Fibroblast of lung (primary cell): ENCODE measurements at regions not wholly inside any gene's neighbourhood (a gene's known extent, or its start where the extent isn't known, plus 50 kb on each side); places are given as distances from the start of the nearest gene placed in this dataset.

Experiments used
- DNase-seq, 2 donors: peaks; one replicate each; pipeline versions ENCODE4 v3.0.0 to v3.0.0-alpha.2; 2010; ENCODE audit warnings: low read depth in 2 of 2
- H2AFZ ChIP-seq: 2 replicates; pipeline ENCODE4 v1.5.1; 2012; ENCODE audit warnings: low read length, control low read depth, inconsistent platforms
- H3K27ac ChIP-seq: 2 replicates; pipeline ENCODE4 v1.5.1; 2011; ENCODE audit warnings: low read length, control low read depth; ENCODE audit not compliant: insufficient read depth
- H3K27me3 ChIP-seq: 2 replicates; pipeline ENCODE4 v1.5.1; 2011; ENCODE audit warnings: mild to moderate bottlenecking, low read length; ENCODE audit not compliant: control insufficient read depth, insufficient read depth
- H3K36me3 ChIP-seq: 2 replicates; pipeline ENCODE4 v1.5.1; 2011; ENCODE audit warnings: low read length; ENCODE audit not compliant: control insufficient read depth, insufficient read depth
- H3K4me1 ChIP-seq: 2 replicates; pipeline ENCODE4 v1.5.1; 2011; ENCODE audit warnings: low read length; ENCODE audit not compliant: control insufficient read depth, insufficient read depth; ENCODE audit errors: extremely low read depth
- H3K4me2 ChIP-seq: 2 replicates; pipeline ENCODE4 v1.5.1; 2011; ENCODE audit warnings: low read length, control low read depth; ENCODE audit not compliant: insufficient read depth; ENCODE audit errors: extremely low read depth
- H3K4me3 ChIP-seq, 4 experiments: fragments of 200-600 bp in 1 of 4; sonication (generic) in 1 of 4; replicated peaks in 1 of 4; 2 replicates each; pipeline ENCODE4 v1.5.1; 2011 to 2016; ENCODE audit warnings: low read length in 4 of 4, low read depth in 3 of 4, mild to moderate bottlenecking in 3 of 4, control low read depth in 2 of 4, inconsistent platforms in 1 of 4, mixed read lengths in 1 of 4; ENCODE audit not compliant: insufficient read depth in 1 of 4; ENCODE audit errors: control extremely low read depth in 1 of 4
- H3K79me2 ChIP-seq: 2 replicates; pipeline ENCODE4 v1.5.1; 2012; ENCODE audit warnings: mild to moderate bottlenecking, low read length, inconsistent platforms; ENCODE audit not compliant: control insufficient read depth, insufficient read depth
- H3K9ac ChIP-seq: 2 replicates; pipeline ENCODE4 v1.5.1; 2011; ENCODE audit warnings: mild to moderate bottlenecking, low read length, control low read depth; ENCODE audit not compliant: insufficient read depth
- H3K9me3 ChIP-seq: 2 replicates; pipeline ENCODE4 v1.5.1; 2012; ENCODE audit warnings: low read depth, low read length; ENCODE audit not compliant: control insufficient read depth, insufficient read depth
- H4K20me1 ChIP-seq: 2 replicates; pipeline ENCODE4 v1.5.1; 2011; ENCODE audit warnings: low read length; ENCODE audit not compliant: control insufficient read depth, insufficient read depth; ENCODE audit errors: extremely low read depth
- EZH2 ChIP-seq: IDR thresholded peaks from 2 replicates; pipeline ENCODE4 v1.5.1; 2012; ENCODE audit warnings: low read length, control low read depth, mild to moderate bottlenecking; ENCODE audit errors: missing control alignments
- TF ChIP-seq, protein P1 (sequence below), 2 donors: IDR thresholded peaks in 1 of 2; conservative IDR thresholded peaks in 1 of 2; 1 replicate in 1 of 2; 2 replicates in 1 of 2; pipeline ENCODE4 v1.5.1; 2011 to 2012; ENCODE audit warnings: low read length in 2 of 2, control low read depth in 1 of 2, inconsistent platforms in 1 of 2, low read depth in 1 of 2, mild to moderate bottlenecking in 1 of 2

DNA sequence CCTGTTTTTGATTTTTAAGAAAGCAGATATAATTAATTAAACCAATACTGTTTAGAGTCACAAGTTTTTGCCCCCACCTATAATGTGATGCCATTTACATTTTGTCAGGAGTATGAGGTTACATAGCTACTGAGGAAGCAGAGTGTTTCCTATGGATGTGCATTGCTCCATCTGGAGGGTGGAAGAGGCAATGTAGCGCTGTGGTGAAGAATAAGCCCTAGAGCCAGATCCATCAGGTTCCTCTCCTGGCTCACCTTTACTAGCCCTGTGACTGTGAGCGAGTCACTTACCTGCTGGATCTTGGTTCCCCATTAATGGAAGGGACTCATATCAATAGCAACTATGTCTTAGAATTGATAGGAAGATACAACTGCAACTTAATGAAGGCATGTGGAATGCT is 216.0 kb downstream of the GPAM start:
- no peak overlapping the region for H3K4me2 ChIP-seq
- no peak overlapping the region for H3K9ac ChIP-seq
- H3K27me3 ChIP-seq: no peaks in the 10 kb centered on the region
- H4K20me1 ChIP-seq: no peaks in the 10 kb centered on the region
- no peaks in the 10 kb centered on the region for H3K79me2 ChIP-seq
- no peak overlapping the region for H2AFZ ChIP-seq
- no peak overlapping the region for H3K27ac ChIP-seq
- H3K36me3 ChIP-seq: no peaks in the 10 kb centered on the region
- no peak overlapping the region for H3K4me3 ChIP-seq
- no peaks in the 10 kb centered on the region for H3K4me1 ChIP-seq
- no peak for DNase-seq
- no peaks in the 10 kb centered on the region for H3K9me3 ChIP-seq
- no peak for TF ChIP-seq EZH2
- TF ChIP-seq, protein P1, sequence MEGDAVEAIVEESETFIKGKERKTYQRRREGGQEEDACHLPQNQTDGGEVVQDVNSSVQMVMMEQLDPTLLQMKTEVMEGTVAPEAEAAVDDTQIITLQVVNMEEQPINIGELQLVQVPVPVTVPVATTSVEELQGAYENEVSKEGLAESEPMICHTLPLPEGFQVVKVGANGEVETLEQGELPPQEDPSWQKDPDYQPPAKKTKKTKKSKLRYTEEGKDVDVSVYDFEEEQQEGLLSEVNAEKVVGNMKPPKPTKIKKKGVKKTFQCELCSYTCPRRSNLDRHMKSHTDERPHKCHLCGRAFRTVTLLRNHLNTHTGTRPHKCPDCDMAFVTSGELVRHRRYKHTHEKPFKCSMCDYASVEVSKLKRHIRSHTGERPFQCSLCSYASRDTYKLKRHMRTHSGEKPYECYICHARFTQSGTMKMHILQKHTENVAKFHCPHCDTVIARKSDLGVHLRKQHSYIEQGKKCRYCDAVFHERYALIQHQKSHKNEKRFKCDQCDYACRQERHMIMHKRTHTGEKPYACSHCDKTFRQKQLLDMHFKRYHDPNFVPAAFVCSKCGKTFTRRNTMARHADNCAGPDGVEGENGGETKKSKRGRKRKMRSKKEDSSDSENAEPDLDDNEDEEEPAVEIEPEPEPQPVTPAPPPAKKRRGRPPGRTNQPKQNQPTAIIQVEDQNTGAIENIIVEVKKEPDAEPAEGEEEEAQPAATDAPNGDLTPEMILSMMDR (conservative IDR thresholded peaks at IDR 0.05 in 1 of 2, IDR thresholded peaks at IDR 0.05 in 1 of 2; ENCODE audit: low read depth in 1 of 2, low read length in 2 of 2): no peak

DNA sequence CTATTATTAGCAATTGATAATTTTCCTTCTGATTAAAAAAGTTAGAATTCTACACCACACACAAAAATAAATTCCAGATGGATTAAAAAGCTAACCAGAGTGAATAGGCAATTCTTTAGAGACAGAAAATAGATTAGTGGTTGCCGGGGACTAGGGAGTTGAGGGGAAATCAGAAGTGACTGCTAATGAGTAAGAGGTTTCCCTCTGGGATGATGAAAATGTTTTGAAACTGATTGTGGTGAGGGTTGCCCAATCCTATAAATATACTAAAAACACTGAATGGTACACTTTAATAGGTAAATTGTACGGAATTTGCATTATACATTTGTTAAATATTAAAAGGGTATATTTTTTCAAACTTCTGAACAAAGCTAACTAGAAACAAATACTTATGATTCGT is 214.9 kb downstream of the GPAM start:
- no peak for DNase-seq

DNA sequence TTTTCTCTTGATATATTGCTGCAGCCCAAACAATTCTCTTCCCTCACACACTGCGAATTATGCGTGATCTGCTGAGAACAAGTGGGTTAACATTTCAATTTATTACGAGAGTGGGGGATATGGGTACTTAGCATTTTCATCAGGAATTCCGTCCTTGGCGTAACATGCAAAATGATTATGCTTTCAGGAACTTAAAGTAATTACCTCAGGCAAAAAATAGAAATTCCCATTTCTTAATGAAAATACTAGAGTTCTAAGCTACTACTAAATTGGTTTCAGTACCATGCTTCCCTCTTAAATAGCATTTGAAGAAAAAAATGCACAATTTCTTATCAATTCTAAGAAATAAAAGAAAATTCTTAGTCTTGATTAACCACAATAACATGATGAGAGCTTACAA is 213.5 kb downstream of the GPAM start:
- Histone ChIP-seq H3K36me3 (no peaks in the 10 kb centered on the region), H3K27me3 (no peaks in the 10 kb centered on the region), H3K9me3 (no peaks in the 10 kb centered on the region), H4K20me1 (no peaks in the 10 kb centered on the region), H3K27ac (no peak overlapping the region), H3K79me2 (no peaks in the 10 kb centered on the region), H3K9ac (no peak overlapping the region), H3K4me1 (no peaks in the 10 kb centered on the region), H2AFZ (no peak overlapping the region), H3K4me2 (no peak overlapping the region), H3K4me3 (no peak overlapping the region)
- TF ChIP-seq, protein P1 (conservative IDR thresholded peaks at IDR 0.05 in 1 of 2, IDR thresholded peaks at IDR 0.05 in 1 of 2; ENCODE audit: low read depth in 1 of 2, low read length in 2 of 2): no peak
- no peak for TF ChIP-seq EZH2
- no peak for DNase-seq

More for the DNA sequence above, 214.9 kb downstream of the GPAM start:
- Histone ChIP-seq H3K27ac (no peak overlapping the region), H3K9me3 (no peaks in the 10 kb centered on the region), H3K4me3 (no peak overlapping the region), H3K9ac (no peak overlapping the region), H3K79me2 (no peaks in the 10 kb centered on the region), H3K36me3 (no peaks in the 10 kb centered on the region), H4K20me1 (no peaks in the 10 kb centered on the region), H3K27me3 (no peaks in the 10 kb centered on the region), H2AFZ (no peak overlapping the region), H3K4me2 (no peak overlapping the region), H3K4me1 (no peaks in the 10 kb centered on the region)
- no peak for TF ChIP-seq EZH2
- TF ChIP-seq, protein P1 (conservative IDR thresholded peaks at IDR 0.05 in 1 of 2, IDR thresholded peaks at IDR 0.05 in 1 of 2; ENCODE audit: low read depth in 1 of 2, low read length in 2 of 2): no peak
